ENCODE measurements at regions not wholly inside any gene's neighbourhood (a gene's known extent, or its start where the extent isn't known, plus 50 kb on each side); places are given as distances from the start of the nearest gene placed in this dataset.

DNA sequence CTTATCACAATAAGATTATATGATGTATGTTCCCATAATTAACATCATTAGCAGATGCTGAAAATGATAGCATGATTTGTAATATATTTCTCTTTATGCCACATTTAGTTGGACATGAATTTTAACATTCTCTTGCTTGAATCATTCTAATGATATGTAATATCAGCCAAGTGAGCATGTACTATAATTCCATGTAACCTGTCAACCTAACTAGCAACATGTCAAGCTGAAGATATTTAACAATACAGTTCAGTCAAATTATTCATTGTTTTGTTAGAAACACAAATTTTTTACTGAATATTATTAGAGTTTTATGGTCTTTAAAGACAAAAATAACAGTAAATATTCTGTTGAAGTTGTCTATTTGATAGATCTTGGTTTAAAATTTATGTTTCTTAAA, 920.4 kb upstream of the PCDH10 start:
- TF ChIP-seq, protein P1, sequence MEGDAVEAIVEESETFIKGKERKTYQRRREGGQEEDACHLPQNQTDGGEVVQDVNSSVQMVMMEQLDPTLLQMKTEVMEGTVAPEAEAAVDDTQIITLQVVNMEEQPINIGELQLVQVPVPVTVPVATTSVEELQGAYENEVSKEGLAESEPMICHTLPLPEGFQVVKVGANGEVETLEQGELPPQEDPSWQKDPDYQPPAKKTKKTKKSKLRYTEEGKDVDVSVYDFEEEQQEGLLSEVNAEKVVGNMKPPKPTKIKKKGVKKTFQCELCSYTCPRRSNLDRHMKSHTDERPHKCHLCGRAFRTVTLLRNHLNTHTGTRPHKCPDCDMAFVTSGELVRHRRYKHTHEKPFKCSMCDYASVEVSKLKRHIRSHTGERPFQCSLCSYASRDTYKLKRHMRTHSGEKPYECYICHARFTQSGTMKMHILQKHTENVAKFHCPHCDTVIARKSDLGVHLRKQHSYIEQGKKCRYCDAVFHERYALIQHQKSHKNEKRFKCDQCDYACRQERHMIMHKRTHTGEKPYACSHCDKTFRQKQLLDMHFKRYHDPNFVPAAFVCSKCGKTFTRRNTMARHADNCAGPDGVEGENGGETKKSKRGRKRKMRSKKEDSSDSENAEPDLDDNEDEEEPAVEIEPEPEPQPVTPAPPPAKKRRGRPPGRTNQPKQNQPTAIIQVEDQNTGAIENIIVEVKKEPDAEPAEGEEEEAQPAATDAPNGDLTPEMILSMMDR (IDR thresholded peaks at IDR 0.05): no peak
- no peak for TF ChIP-seq EP300 (IDR thresholded peaks at IDR 0.05)
- no peak for TF ChIP-seq POLR2A (IDR thresholded peaks at IDR 0.05)
